Trophoblast cell (in vitro differentiated cells and primary cell): ENCODE measurements at regions not wholly inside any gene's neighbourhood (a gene's known extent, or its start where the extent isn't known, plus 50 kb on each side); places are given as distances from the start of the nearest gene placed in this dataset.

Source experiments
- DNase-seq, 2 donors: peaks; one replicate each; pipeline ENCODE4 v3.0.0-alpha.2; 2016
- H2AFZ ChIP-seq: 2 replicates; pipeline ENCODE4 v1.6.1; 2013; ENCODE audit warnings: low read length, moderate library complexity, mild to moderate bottlenecking; ENCODE audit not compliant: insufficient read depth, poor library complexity
- H2AK5ac ChIP-seq: 2 replicates; pipeline ENCODE4 v1.6.1; 2013; ENCODE audit warnings: mild to moderate bottlenecking, low read length
- H2BK120ac ChIP-seq: 2 replicates; pipeline ENCODE4 v1.6.1; 2013; ENCODE audit warnings: low read length, mild to moderate bottlenecking, moderate library complexity; ENCODE audit not compliant: insufficient read depth, poor library complexity
- H2BK12ac ChIP-seq: 2 replicates; pipeline ENCODE4 v1.6.1; 2013; ENCODE audit warnings: mild to moderate bottlenecking, low read length, moderate library complexity
- H2BK5ac ChIP-seq: 2 replicates; pipeline ENCODE4 v1.6.1; 2013; ENCODE audit warnings: low read length, low read depth, moderate library complexity, mild to moderate bottlenecking; ENCODE audit not compliant: poor library complexity
- H3K14ac ChIP-seq: 2 replicates; pipeline ENCODE4 v1.6.1; 2013; ENCODE audit warnings: mild to moderate bottlenecking, low read length
- H3K18ac ChIP-seq: 2 replicates; pipeline ENCODE4 v1.6.1; 2013; ENCODE audit warnings: mild to moderate bottlenecking, low read length
- H3K23ac ChIP-seq: 2 replicates; pipeline ENCODE4 v1.6.1; 2013; ENCODE audit warnings: low read length
- H3K27ac ChIP-seq: 2 replicates; pipeline ENCODE4 v1.5.1; 2013; ENCODE audit warnings: low read depth, mild to moderate bottlenecking, inconsistent platforms, low read length, moderate library complexity
- H3K27me3 ChIP-seq: 2 replicates; pipeline ENCODE4 v1.6.1; 2013; ENCODE audit warnings: inconsistent platforms, mild to moderate bottlenecking, low read length, moderate library complexity; ENCODE audit not compliant: insufficient read depth
- H3K36me3 ChIP-seq, 2 experiments: 1 replicate in 1 of 2; 2 replicates in 1 of 2; pipeline ENCODE4 v1.6.1; 2013; ENCODE audit warnings: low read length in 2 of 2, mild to moderate bottlenecking in 2 of 2, moderate library complexity in 1 of 2; ENCODE audit not compliant: insufficient read depth in 2 of 2, control insufficient read depth in 1 of 2
- H3K4ac ChIP-seq: 2 replicates; pipeline ENCODE4 v1.6.1; 2013; ENCODE audit warnings: low read depth, mild to moderate bottlenecking, low read length, moderate library complexity
- H3K4me1 ChIP-seq, 2 experiments: 1 replicate in 1 of 2; 2 replicates in 1 of 2; pipeline ENCODE4 v1.6.1; 2013; ENCODE audit warnings: low read length in 2 of 2, mild to moderate bottlenecking in 2 of 2, moderate library complexity in 1 of 2; ENCODE audit not compliant: insufficient read depth in 2 of 2, control insufficient read depth in 1 of 2
- H3K4me2 ChIP-seq: 2 replicates; pipeline ENCODE4 v1.6.1; 2013; ENCODE audit warnings: inconsistent platforms, mild to moderate bottlenecking, low read length, moderate library complexity
- H3K4me3 ChIP-seq: 2 replicates; pipeline ENCODE4 v1.5.1; 2013; ENCODE audit warnings: mild to moderate bottlenecking, low read depth, low read length, inconsistent platforms
- H3K79me1 ChIP-seq: one replicate; pipeline ENCODE4 v1.6.1; 2013; ENCODE audit warnings: low read length
- H3K79me2 ChIP-seq: 2 replicates; pipeline ENCODE4 v1.6.1; 2013; ENCODE audit warnings: low read length, mild to moderate bottlenecking; ENCODE audit not compliant: control insufficient read depth, insufficient read depth, poor library complexity
- H3K9ac ChIP-seq: 2 replicates; pipeline ENCODE4 v1.6.1; 2013; ENCODE audit warnings: mild to moderate bottlenecking, low read length
- H3K9me3 ChIP-seq: 2 replicates; pipeline ENCODE4 v1.6.1; 2013; ENCODE audit warnings: low read depth, mild to moderate bottlenecking, control low read depth, inconsistent platforms, low read length; ENCODE audit not compliant: insufficient read depth
- H4K12ac ChIP-seq: 2 replicates; pipeline ENCODE4 v1.6.1; 2013; ENCODE audit warnings: low read depth, mild to moderate bottlenecking, low read length, moderate library complexity
- H4K8ac ChIP-seq: 2 replicates; pipeline ENCODE4 v1.6.1; 2013; ENCODE audit warnings: low read depth, mild to moderate bottlenecking, low read length, moderate library complexity
- H4K91ac ChIP-seq: one replicate; pipeline ENCODE4 v1.6.1; 2013; ENCODE audit warnings: low read depth, mild to moderate bottlenecking, low read length, moderate library complexity
- WGBS: extraction: QIAGEN DNeasy Blood & Tissue Kit; methylation state at CpG from one replicate; pipeline ENCODE4 v1.1.7; 2013; ENCODE audit warnings: missing lambda C conversion rate; ENCODE audit not compliant: insufficient read length, insufficient coverage; ENCODE audit errors: extremely low coverage; 5-methylcytosine and 5-hydroxymethylcytosine counted together

- Histone ChIP-seq H2BK12ac (no peak overlapping the region), H3K79me1 (no peaks in the 10 kb centered on the region), H4K8ac (no peak overlapping the region), H3K9ac (no peak overlapping the region), H4K12ac (no peak overlapping the region), H3K27ac (no peak overlapping the region), H2AFZ (no peak overlapping the region), H2BK5ac (no peak overlapping the region), H2BK120ac (no peak overlapping the region), H4K91ac (no peak overlapping the region), H3K79me2 (no peaks in the 10 kb centered on the region), H3K27me3 (no peaks in the 10 kb centered on the region), H2AK5ac (no peak overlapping the region), H3K23ac (no peak overlapping the region), H3K4ac (no peak overlapping the region), H3K4me3 (no peak overlapping the region), H3K4me1 (no peaks in the 10 kb centered on the region), H3K4me2 (no peak overlapping the region), H3K18ac (no peak overlapping the region), H3K36me3 (no peaks in the 10 kb centered on the region), H3K9me3 (no peaks in the 10 kb centered on the region), H3K14ac (no peak overlapping the region)
- DNase-seq = no peak
- WGBS = no CpG with 5 or more reads among the region's 10 CpGs
These were observed 548.2 kb downstream of the PTPRU start for GRCh38 chr1:29784276-29785136.

DNA sequence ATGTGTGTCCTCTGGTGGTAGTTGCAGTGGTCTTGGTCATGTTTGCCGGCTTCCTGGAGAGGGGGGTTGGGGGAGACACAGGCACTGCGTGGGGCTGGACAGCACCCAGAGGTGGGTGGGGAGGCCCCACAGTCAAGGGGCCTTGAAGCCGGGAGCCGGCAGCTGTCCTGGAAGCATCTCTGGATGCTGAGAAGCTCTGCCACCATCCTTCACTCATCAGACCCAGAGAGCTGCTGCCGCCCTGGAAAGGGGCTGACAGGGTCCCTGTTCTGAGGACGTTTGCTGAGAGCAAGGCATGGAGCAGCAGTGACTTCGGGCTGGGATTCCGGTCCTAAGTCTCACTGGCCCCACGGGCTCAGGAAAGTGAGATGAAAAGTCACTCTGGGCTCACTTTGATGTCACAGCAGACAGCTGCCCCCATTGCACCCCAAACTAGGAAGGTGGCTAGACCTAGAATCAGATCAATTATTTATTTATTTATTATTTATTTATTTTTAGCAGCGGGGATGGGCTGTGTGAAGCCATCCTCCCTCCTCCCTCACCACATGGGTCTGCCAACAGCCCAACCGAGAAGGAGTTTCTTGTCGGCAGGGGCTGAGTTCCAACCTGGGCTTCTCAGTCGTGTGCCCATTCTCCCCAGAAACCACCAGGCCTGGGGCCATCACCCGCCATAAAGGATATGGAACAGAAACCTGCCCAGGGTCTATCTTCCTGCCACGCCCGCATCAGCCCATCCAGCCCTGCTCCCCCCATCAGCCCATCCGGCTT lies 547.4 kb downstream of the PTPRU start:
- H3K4me1 ChIP-seq = no peaks in the 10 kb centered on the region
- no peak overlapping the region for H3K4me3 ChIP-seq
- H3K14ac ChIP-seq = no peak overlapping the region
- no peak overlapping the region for H2AK5ac ChIP-seq
- H2AFZ ChIP-seq = no peak overlapping the region
- no peak overlapping the region for H4K8ac ChIP-seq
- H3K18ac ChIP-seq = no peak overlapping the region
- DNase-seq = no peak
- H3K9ac ChIP-seq = peak overlapping the region; percentile 26
- H3K79me2 ChIP-seq = no peaks in the 10 kb centered on the region
- no peaks in the 10 kb centered on the region for H3K79me1 ChIP-seq
- H3K4me2 ChIP-seq = no peak overlapping the region
- H3K27ac ChIP-seq = no peak overlapping the region
- H3K36me3 ChIP-seq = no peaks in the 10 kb centered on the region
- H3K27me3 ChIP-seq = no peaks in the 10 kb centered on the region
- H3K4ac ChIP-seq = no peak overlapping the region
- no peak overlapping the region for H4K91ac ChIP-seq
- no CpG with 5 or more reads among the region's 17 CpGs for WGBS
- H3K23ac ChIP-seq = no peak overlapping the region
- H3K9me3 ChIP-seq = no peaks in the 10 kb centered on the region
- H2BK120ac ChIP-seq = no peak overlapping the region
- no peak overlapping the region for H4K12ac ChIP-seq
- no peak overlapping the region for H2BK5ac ChIP-seq
- no peak overlapping the region for H2BK12ac ChIP-seq

DNA sequence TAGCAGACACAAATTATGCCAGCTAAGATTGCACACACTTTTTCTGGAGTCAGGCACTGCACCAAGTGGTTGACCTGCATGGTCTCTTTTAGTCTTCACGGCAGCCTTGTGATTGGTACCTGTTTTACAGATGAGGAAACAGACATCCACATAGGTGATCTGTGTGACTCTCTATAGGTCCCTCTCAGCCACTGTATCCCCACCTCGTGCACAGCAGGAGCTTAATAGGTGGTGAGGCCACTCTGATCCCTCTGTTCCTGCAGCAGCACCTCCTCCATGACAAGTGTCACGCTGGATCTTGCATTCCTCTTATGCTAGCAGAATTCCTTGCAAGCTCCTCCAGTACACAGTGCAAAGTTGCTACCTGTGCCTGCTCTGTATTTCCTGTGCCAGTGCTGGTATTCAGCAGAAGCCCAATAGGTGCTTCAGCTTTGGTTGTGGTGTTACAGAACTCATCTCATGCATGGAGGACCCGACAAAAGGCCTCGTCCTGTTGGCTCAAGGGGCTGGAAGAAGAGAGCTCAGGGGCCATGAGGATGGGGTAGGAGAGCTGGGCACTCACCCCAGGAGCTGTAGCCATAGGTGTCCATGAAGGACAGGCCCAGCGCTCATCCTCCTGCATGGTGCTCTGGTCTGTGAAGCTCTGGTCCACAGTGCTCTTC lies 546.7 kb downstream of the PTPRU start:
- Histone ChIP-seq H4K12ac (no peak overlapping the region), H2AFZ (no peak overlapping the region), H3K4me3 (no peak overlapping the region), H3K23ac (no peak overlapping the region), H3K79me1 (no peaks in the 10 kb centered on the region), H2BK5ac (no peak overlapping the region), H2BK12ac (no peak overlapping the region), H3K9ac (peak overlapping the region; percentile 26), H2BK120ac (no peak overlapping the region), H4K91ac (no peak overlapping the region), H2AK5ac (no peak overlapping the region), H3K36me3 (no peaks in the 10 kb centered on the region), H3K4me2 (no peak overlapping the region), H3K9me3 (no peaks in the 10 kb centered on the region), H4K8ac (no peak overlapping the region), H3K4ac (no peak overlapping the region), H3K18ac (no peak overlapping the region), H3K4me1 (no peaks in the 10 kb centered on the region), H3K14ac (no peak overlapping the region), H3K27me3 (no peaks in the 10 kb centered on the region), H3K79me2 (no peaks in the 10 kb centered on the region), H3K27ac (no peak overlapping the region)
- no peak for DNase-seq
- WGBS = no CpG with 5 or more reads among the region's 6 CpGs

GRCh38 chr1:29779146-29779545 lies 542.8 kb downstream of the PTPRU start:
- no peak overlapping the region for H3K23ac ChIP-seq
- no peak overlapping the region for H3K4me2 ChIP-seq
- no peaks in the 10 kb centered on the region for H3K36me3 ChIP-seq
- DNase-seq = no peak
- no CpG with 5 or more reads among the region's 5 CpGs for WGBS
- H3K9me3 ChIP-seq = no peaks in the 10 kb centered on the region
- H2AK5ac ChIP-seq = no peak overlapping the region
- no peak overlapping the region for H3K14ac ChIP-seq
- no peak overlapping the region for H2BK12ac ChIP-seq
- H3K9ac ChIP-seq = no peak overlapping the region
- no peaks in the 10 kb centered on the region for H3K79me2 ChIP-seq
- no peak overlapping the region for H2AFZ ChIP-seq
- H3K4me1 ChIP-seq = no peaks in the 10 kb centered on the region
- no peaks in the 10 kb centered on the region for H3K79me1 ChIP-seq
- no peak overlapping the region for H3K27ac ChIP-seq
- H2BK120ac ChIP-seq = no peak overlapping the region
- H3K4ac ChIP-seq = no peak overlapping the region
- H3K18ac ChIP-seq = no peak overlapping the region
- no peaks in the 10 kb centered on the region for H3K27me3 ChIP-seq
- no peak overlapping the region for H4K12ac ChIP-seq
- no peak overlapping the region for H2BK5ac ChIP-seq
- no peak overlapping the region for H4K91ac ChIP-seq
- no peak overlapping the region for H4K8ac ChIP-seq
- H3K4me3 ChIP-seq = no peak overlapping the region
